ENCODE measurements at regions not wholly inside any gene's neighbourhood (a gene's known extent, or its start where the extent isn't known, plus 50 kb on each side); places are given as distances from the start of the nearest gene placed in this dataset.

DNA sequence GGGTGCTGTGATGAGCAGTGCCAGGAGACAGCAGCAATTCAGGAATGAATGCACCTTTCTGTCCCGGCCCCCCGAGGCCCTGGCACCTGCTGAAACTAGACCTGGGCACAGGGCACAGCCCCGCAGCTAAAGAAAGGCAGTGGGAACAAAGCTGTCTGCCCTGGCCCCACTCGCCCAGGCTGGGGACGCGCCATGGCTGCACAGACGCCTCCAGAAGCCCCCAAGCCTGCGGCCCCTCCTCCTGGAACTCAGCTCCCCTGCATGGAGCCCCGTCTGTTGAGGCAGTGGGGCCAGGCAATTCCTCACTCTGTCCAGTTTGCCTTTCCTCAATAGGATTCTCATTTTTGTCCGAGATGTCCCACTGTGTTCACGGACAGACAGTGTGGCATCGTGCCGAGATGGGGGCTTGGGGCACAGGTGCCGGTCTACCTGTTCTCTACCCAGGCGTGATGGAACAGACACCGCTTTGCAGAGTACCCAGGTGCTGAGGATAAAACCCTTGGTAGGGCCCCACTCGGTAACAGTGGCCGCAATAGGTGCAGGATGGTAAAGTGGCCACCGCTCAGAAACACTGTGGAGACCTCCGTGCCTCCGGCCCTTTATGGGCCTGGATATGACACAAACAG, 146.5 kb upstream of the SOX1 start:
- H3K36me3 ChIP-seq (ENCODE audit: control insufficient read depth in 4 of 4, insufficient read depth in 3 of 4, low read depth in 1 of 4, low read length in 3 of 4), result no peaks in the 10 kb centered on the region
- H3K27ac ChIP-seq (ENCODE audit: low read depth in 1 of 2, low read length in 2 of 2), result no peak overlapping the region
- 72% methylated on average over 21 of the region's 21 CpGs for WGBS
- no peaks in the 10 kb centered on the region for H3K9me3 ChIP-seq (ENCODE audit: control insufficient read depth in 4 of 4, low read length in 3 of 4)
- no peak for TF ChIP-seq RAD21 (IDR thresholded peaks at IDR 0.05)
- TF ChIP-seq FOXA1 (IDR thresholded peaks at IDR 0.05), result no peak
- TF ChIP-seq, protein P1, sequence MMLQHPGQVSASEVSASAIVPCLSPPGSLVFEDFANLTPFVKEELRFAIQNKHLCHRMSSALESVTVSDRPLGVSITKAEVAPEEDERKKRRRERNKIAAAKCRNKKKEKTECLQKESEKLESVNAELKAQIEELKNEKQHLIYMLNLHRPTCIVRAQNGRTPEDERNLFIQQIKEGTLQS (IDR thresholded peaks at IDR 0.05), result no peak
- TF ChIP-seq YY1 (IDR thresholded peaks at IDR 0.05), result no peak
- TF ChIP-seq, protein P2, sequence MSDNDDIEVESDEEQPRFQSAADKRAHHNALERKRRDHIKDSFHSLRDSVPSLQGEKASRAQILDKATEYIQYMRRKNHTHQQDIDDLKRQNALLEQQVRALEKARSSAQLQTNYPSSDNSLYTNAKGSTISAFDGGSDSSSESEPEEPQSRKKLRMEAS (IDR thresholded peaks at IDR 0.05), result no peak
- TF ChIP-seq HNF4G (IDR thresholded peaks at IDR 0.05), result no peak
- TF ChIP-seq TAF1 (conservative IDR thresholded peaks at IDR 0.05), result no peak
- TF ChIP-seq FOXA2 (IDR thresholded peaks at IDR 0.05), result no peak
- TF ChIP-seq SP1 (IDR thresholded peaks at IDR 0.05), result no peak
- TF ChIP-seq HNF4A (conservative IDR thresholded peaks at IDR 0.05), result no peak
- no peak for TF ChIP-seq GABPA (IDR thresholded peaks at IDR 0.05 in 1 of 2, conservative IDR thresholded peaks at IDR 0.05 in 1 of 2)
- TF ChIP-seq NR2F2 (IDR thresholded peaks at IDR 0.05), result no peak
- TF ChIP-seq, protein P3, sequence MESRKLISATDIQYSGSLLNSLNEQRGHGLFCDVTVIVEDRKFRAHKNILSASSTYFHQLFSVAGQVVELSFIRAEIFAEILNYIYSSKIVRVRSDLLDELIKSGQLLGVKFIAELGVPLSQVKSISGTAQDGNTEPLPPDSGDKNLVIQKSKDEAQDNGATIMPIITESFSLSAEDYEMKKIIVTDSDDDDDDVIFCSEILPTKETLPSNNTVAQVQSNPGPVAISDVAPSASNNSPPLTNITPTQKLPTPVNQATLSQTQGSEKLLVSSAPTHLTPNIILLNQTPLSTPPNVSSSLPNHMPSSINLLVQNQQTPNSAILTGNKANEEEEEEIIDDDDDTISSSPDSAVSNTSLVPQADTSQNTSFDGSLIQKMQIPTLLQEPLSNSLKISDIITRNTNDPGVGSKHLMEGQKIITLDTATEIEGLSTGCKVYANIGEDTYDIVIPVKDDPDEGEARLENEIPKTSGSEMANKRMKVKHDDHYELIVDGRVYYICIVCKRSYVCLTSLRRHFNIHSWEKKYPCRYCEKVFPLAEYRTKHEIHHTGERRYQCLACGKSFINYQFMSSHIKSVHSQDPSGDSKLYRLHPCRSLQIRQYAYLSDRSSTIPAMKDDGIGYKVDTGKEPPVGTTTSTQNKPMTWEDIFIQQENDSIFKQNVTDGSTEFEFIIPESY (IDR thresholded peaks at IDR 0.05), result no peak
- TF ChIP-seq, protein P4, sequence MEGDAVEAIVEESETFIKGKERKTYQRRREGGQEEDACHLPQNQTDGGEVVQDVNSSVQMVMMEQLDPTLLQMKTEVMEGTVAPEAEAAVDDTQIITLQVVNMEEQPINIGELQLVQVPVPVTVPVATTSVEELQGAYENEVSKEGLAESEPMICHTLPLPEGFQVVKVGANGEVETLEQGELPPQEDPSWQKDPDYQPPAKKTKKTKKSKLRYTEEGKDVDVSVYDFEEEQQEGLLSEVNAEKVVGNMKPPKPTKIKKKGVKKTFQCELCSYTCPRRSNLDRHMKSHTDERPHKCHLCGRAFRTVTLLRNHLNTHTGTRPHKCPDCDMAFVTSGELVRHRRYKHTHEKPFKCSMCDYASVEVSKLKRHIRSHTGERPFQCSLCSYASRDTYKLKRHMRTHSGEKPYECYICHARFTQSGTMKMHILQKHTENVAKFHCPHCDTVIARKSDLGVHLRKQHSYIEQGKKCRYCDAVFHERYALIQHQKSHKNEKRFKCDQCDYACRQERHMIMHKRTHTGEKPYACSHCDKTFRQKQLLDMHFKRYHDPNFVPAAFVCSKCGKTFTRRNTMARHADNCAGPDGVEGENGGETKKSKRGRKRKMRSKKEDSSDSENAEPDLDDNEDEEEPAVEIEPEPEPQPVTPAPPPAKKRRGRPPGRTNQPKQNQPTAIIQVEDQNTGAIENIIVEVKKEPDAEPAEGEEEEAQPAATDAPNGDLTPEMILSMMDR (IDR thresholded peaks at IDR 0.05; ENCODE audit: low read depth, low read length, missing input control), result no peak
- no peak for TF ChIP-seq RXRA (IDR thresholded peaks at IDR 0.05)
- TF ChIP-seq, protein P5, sequence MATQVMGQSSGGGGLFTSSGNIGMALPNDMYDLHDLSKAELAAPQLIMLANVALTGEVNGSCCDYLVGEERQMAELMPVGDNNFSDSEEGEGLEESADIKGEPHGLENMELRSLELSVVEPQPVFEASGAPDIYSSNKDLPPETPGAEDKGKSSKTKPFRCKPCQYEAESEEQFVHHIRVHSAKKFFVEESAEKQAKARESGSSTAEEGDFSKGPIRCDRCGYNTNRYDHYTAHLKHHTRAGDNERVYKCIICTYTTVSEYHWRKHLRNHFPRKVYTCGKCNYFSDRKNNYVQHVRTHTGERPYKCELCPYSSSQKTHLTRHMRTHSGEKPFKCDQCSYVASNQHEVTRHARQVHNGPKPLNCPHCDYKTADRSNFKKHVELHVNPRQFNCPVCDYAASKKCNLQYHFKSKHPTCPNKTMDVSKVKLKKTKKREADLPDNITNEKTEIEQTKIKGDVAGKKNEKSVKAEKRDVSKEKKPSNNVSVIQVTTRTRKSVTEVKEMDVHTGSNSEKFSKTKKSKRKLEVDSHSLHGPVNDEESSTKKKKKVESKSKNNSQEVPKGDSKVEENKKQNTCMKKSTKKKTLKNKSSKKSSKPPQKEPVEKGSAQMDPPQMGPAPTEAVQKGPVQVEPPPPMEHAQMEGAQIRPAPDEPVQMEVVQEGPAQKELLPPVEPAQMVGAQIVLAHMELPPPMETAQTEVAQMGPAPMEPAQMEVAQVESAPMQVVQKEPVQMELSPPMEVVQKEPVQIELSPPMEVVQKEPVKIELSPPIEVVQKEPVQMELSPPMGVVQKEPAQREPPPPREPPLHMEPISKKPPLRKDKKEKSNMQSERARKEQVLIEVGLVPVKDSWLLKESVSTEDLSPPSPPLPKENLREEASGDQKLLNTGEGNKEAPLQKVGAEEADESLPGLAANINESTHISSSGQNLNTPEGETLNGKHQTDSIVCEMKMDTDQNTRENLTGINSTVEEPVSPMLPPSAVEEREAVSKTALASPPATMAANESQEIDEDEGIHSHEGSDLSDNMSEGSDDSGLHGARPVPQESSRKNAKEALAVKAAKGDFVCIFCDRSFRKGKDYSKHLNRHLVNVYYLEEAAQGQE (IDR thresholded peaks at IDR 0.05), result no peak
- TF ChIP-seq JUND (IDR thresholded peaks at IDR 0.05), result no peak
- TF ChIP-seq EGR1 (IDR thresholded peaks at IDR 0.05; ENCODE audit: low read depth in 2 of 2), result no peak
- no peaks in the 10 kb centered on the region for H3K4me1 ChIP-seq (ENCODE audit: control insufficient read depth in 4 of 4, insufficient read depth in 4 of 4, low read length in 3 of 4)
- no peak overlapping the region for H3K4me3 ChIP-seq (ENCODE audit: low read depth in 1 of 3, low read length in 3 of 3)
- no peak for DNase-seq (ENCODE audit: low spot score)
- no peak overlapping the region for H3K9ac ChIP-seq (ENCODE audit: low read depth in 1 of 2, low read length in 2 of 2)
- H3K27me3 ChIP-seq (ENCODE audit: control insufficient read depth in 4 of 4, insufficient read depth in 4 of 4, low read length in 3 of 4), result peaks cover 0 to 6% (median 4%) of the 10 kb centered on the region in 4 donors

Measured in liver (tissue), 8 donors.